T-helper 2 cell treated with Interferon-gamma antibody and Interleukin-4, amounts not matched to agents 5 μg/mL and 100 μg/mL, for 36 hours (primary cell): ENCODE measurements at regions not wholly inside any gene's neighbourhood (a gene's known extent, or its start where the extent isn't known, plus 50 kb on each side); places are given as distances from the start of the nearest gene placed in this dataset.

ENCODE experiments used
- DNase-seq: peaks from one replicate; pipeline ENCODE4 v3.0.0; 2021; ENCODE audit warnings: low spot score
- H3K27ac Mint-ChIP-seq: one replicate; pipeline ENCODE4 v1.8.0; 2021; ENCODE audit warnings: mild to moderate bottlenecking, mixed read lengths
- H3K27me3 Mint-ChIP-seq: one replicate; pipeline ENCODE4 v1.8.0; 2021; ENCODE audit warnings: low read depth, mixed read lengths
- H3K36me3 Mint-ChIP-seq: one replicate; pipeline ENCODE4 v1.8.0; 2021; ENCODE audit warnings: low read depth, mixed read lengths
- H3K4me1 Mint-ChIP-seq: one replicate; pipeline ENCODE4 v1.8.0; 2021; ENCODE audit warnings: low read depth, mixed read lengths
- H3K4me3 Mint-ChIP-seq: one replicate; pipeline ENCODE4 v1.8.0; 2022; ENCODE audit warnings: mild to moderate bottlenecking, moderate library complexity, mixed read lengths
- H3K9me3 Mint-ChIP-seq: one replicate; pipeline ENCODE4 v1.8.0; 2021; ENCODE audit warnings: mixed read lengths

GRCh38 chr10:33524966-33525365 is 190.5 kb upstream of the NRP1 start:
- Mint-ChIP-seq H3K27ac (no peak overlapping the region), H3K9me3 (no peaks in the 10 kb centered on the region), H3K27me3 (peaks cover 6% of the 10 kb centered on the region), H3K4me3 (no peak overlapping the region), H3K36me3 (no peaks in the 10 kb centered on the region), H3K4me1 (no peaks in the 10 kb centered on the region)
- no peak for DNase-seq

- Mint-ChIP-seq H3K4me1 (no peaks in the 10 kb centered on the region), H3K4me3 (no peak overlapping the region), H3K27me3 (peaks cover 4% of the 10 kb centered on the region), H3K36me3 (no peaks in the 10 kb centered on the region), H3K9me3 (no peaks in the 10 kb centered on the region), H3K27ac (no peak overlapping the region)
- DNase-seq, result no peak
Measured at GRCh38 chr10:33524041-33524440, 189.6 kb upstream of the NRP1 start.

- Mint-ChIP-seq H3K36me3 (no peaks in the 10 kb centered on the region), H3K4me3 (no peak overlapping the region), H3K27me3 (peaks cover 4% of the 10 kb centered on the region), H3K27ac (no peak overlapping the region), H3K9me3 (no peaks in the 10 kb centered on the region), H3K4me1 (no peaks in the 10 kb centered on the region)
- DNase-seq, result no peak
Measured at GRCh38 chr10:33523236-33523792, 188.8 kb upstream of the NRP1 start.

- Mint-ChIP-seq H3K27me3 (peaks cover 4% of the 10 kb centered on the region), H3K4me1 (no peaks in the 10 kb centered on the region), H3K4me3 (no peak overlapping the region), H3K9me3 (no peaks in the 10 kb centered on the region), H3K27ac (no peak overlapping the region), H3K36me3 (no peaks in the 10 kb centered on the region)
- DNase-seq, result no peak
Measured at GRCh38 chr10:33521904-33522303, 187.4 kb upstream of the NRP1 start.

- H3K27me3 Mint-ChIP-seq, result peaks cover 4% of the 10 kb centered on the region
- H3K27ac Mint-ChIP-seq, result no peak overlapping the region
- no peak for DNase-seq
- no peak overlapping the region for H3K4me3 Mint-ChIP-seq
- H3K4me1 Mint-ChIP-seq, result no peaks in the 10 kb centered on the region
- no peaks in the 10 kb centered on the region for H3K36me3 Mint-ChIP-seq
- H3K9me3 Mint-ChIP-seq, result no peaks in the 10 kb centered on the region
Measured at GRCh38 chr10:33521062-33521461, 186.6 kb upstream of the NRP1 start.

- no peak for DNase-seq
- H3K9me3 Mint-ChIP-seq, result no peaks in the 10 kb centered on the region
- H3K4me1 Mint-ChIP-seq, result no peaks in the 10 kb centered on the region
- no peak overlapping the region for H3K27ac Mint-ChIP-seq
- H3K4me3 Mint-ChIP-seq, result no peak overlapping the region
- H3K27me3 Mint-ChIP-seq, result peaks cover 4% of the 10 kb centered on the region
- no peaks in the 10 kb centered on the region for H3K36me3 Mint-ChIP-seq
Measured at GRCh38 chr10:33520223-33520622, 185.8 kb upstream of the NRP1 start.

GRCh38 chr10:33519130-33519860 is 184.8 kb upstream of the NRP1 start:
- Mint-ChIP-seq H3K4me1 (no peaks in the 10 kb centered on the region), H3K36me3 (no peaks in the 10 kb centered on the region), H3K4me3 (no peak overlapping the region), H3K27ac (no peak overlapping the region), H3K9me3 (no peaks in the 10 kb centered on the region), H3K27me3 (peaks cover 4% of the 10 kb centered on the region)
- DNase-seq, result no peak

GRCh38 chr10:33510206-33510605 is 175.7 kb upstream of the NRP1 start:
- H3K9me3 Mint-ChIP-seq, result no peaks in the 10 kb centered on the region
- DNase-seq, result no peak
- H3K4me1 Mint-ChIP-seq, result peaks cover 2% of the 10 kb centered on the region
- no peaks in the 10 kb centered on the region for H3K36me3 Mint-ChIP-seq
- no peak overlapping the region for H3K27ac Mint-ChIP-seq
- no peak overlapping the region for H3K4me3 Mint-ChIP-seq
- no peaks in the 10 kb centered on the region for H3K27me3 Mint-ChIP-seq

GRCh38 chr10:33509231-33509831 is 174.9 kb upstream of the NRP1 start:
- no peaks in the 10 kb centered on the region for H3K9me3 Mint-ChIP-seq
- DNase-seq, result peak; percentile 26
- no peak overlapping the region for H3K27ac Mint-ChIP-seq
- H3K36me3 Mint-ChIP-seq, result no peaks in the 10 kb centered on the region
- H3K4me3 Mint-ChIP-seq, result no peak overlapping the region
- no peaks in the 10 kb centered on the region for H3K27me3 Mint-ChIP-seq
- peaks cover 2% of the 10 kb centered on the region for H3K4me1 Mint-ChIP-seq

- Mint-ChIP-seq H3K4me3 (no peak overlapping the region), H3K27me3 (no peaks in the 10 kb centered on the region), H3K9me3 (no peaks in the 10 kb centered on the region), H3K4me1 (peaks cover 2% of the 10 kb centered on the region), H3K27ac (no peak overlapping the region), H3K36me3 (no peaks in the 10 kb centered on the region)
- DNase-seq, result no peak
Measured at GRCh38 chr10:33507662-33508425, 173.4 kb upstream of the NRP1 start.

- H3K9me3 Mint-ChIP-seq, result no peaks in the 10 kb centered on the region
- H3K36me3 Mint-ChIP-seq, result no peaks in the 10 kb centered on the region
- H3K27ac Mint-ChIP-seq, result no peak overlapping the region
- H3K4me3 Mint-ChIP-seq, result no peak overlapping the region
- peaks cover 2% of the 10 kb centered on the region for H3K4me1 Mint-ChIP-seq
- H3K27me3 Mint-ChIP-seq, result no peaks in the 10 kb centered on the region
- DNase-seq, result no peak
Measured at GRCh38 chr10:33506838-33507661, 172.6 kb upstream of the NRP1 start.

- Mint-ChIP-seq H3K4me1 (peaks cover 2% of the 10 kb centered on the region), H3K36me3 (no peaks in the 10 kb centered on the region), H3K27ac (no peak overlapping the region), H3K27me3 (no peaks in the 10 kb centered on the region), H3K9me3 (no peaks in the 10 kb centered on the region), H3K4me3 (no peak overlapping the region)
- DNase-seq, result no peak
Measured at GRCh38 chr10:33506391-33506790, 171.9 kb upstream of the NRP1 start.

GRCh38 chr10:33501161-33501560 is 166.7 kb upstream of the NRP1 start:
- Mint-ChIP-seq H3K9me3 (no peaks in the 10 kb centered on the region), H3K27ac (no peak overlapping the region), H3K36me3 (no peaks in the 10 kb centered on the region), H3K4me3 (no peak overlapping the region), H3K27me3 (peaks cover 2% of the 10 kb centered on the region), H3K4me1 (no peaks in the 10 kb centered on the region)
- DNase-seq, result no peak
